ENCODE measurements at regions not wholly inside any gene's neighbourhood (a gene's known extent, or its start where the extent isn't known, plus 50 kb on each side); places are given as distances from the start of the nearest gene placed in this dataset.

DNA sequence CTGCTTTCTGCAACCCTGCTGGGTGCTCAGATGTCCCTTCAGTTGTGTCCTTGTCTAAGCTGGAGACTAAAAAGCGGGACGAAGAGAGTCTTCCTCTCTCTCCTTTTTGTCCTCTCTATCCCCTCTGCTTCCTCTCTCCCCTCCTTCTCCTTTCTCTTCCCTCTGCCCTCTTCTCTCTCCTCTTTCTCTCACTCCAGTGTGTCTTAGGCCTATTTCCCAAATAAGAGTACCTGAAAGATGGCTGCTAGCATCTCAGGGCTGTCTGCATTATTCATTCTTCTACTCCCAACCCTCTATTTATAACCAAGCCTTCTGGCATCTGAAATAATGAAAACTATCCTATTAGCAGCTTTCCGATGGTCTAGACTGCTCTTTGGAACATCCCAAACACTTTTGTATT, 729.8 kb downstream of the UQCRFS1 start:
- TF ChIP-seq, protein P1, sequence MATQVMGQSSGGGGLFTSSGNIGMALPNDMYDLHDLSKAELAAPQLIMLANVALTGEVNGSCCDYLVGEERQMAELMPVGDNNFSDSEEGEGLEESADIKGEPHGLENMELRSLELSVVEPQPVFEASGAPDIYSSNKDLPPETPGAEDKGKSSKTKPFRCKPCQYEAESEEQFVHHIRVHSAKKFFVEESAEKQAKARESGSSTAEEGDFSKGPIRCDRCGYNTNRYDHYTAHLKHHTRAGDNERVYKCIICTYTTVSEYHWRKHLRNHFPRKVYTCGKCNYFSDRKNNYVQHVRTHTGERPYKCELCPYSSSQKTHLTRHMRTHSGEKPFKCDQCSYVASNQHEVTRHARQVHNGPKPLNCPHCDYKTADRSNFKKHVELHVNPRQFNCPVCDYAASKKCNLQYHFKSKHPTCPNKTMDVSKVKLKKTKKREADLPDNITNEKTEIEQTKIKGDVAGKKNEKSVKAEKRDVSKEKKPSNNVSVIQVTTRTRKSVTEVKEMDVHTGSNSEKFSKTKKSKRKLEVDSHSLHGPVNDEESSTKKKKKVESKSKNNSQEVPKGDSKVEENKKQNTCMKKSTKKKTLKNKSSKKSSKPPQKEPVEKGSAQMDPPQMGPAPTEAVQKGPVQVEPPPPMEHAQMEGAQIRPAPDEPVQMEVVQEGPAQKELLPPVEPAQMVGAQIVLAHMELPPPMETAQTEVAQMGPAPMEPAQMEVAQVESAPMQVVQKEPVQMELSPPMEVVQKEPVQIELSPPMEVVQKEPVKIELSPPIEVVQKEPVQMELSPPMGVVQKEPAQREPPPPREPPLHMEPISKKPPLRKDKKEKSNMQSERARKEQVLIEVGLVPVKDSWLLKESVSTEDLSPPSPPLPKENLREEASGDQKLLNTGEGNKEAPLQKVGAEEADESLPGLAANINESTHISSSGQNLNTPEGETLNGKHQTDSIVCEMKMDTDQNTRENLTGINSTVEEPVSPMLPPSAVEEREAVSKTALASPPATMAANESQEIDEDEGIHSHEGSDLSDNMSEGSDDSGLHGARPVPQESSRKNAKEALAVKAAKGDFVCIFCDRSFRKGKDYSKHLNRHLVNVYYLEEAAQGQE (IDR thresholded peaks at IDR 0.05; ENCODE audit: low read depth, low read length) = no peak
- TF ChIP-seq POLR2A (IDR thresholded peaks at IDR 0.05; ENCODE audit: low read depth, low read length) = no peak
